ENCODE measurements at regions not wholly inside any gene's neighbourhood (a gene's known extent, or its start where the extent isn't known, plus 50 kb on each side); places are given as distances from the start of the nearest gene placed in this dataset.

DNA sequence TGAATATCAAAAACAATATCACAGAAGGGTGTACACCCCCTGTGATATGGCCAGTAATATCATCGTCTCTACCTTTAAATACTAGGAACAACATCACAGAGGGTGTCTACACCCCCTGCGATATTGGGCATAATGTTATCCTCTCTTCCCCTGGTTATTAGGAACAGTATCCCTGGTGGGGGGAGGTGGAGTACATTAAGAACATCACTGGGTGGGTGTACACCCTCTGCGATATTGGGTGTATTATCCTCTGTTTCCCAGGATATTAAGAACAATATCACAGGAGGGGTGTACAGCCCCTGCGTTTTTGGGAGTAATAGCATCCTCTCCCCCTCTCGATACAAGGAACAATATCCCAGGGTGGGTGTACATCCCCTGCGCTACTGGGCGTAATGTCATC is 1932.8 kb downstream of the SUCLG1 start:
- no peaks in the 10 kb centered on the region for H4K20me1 ChIP-seq (ENCODE audit: control insufficient read depth, insufficient read depth)
- H3K9ac ChIP-seq (ENCODE audit: control insufficient read depth, insufficient read depth, low read length): no peak overlapping the region
- BruUV-seq (replicated peaks): no TSS peak
- H3K36me3 ChIP-seq (ENCODE audit: control insufficient read depth in 2 of 2, insufficient read depth in 2 of 2, low read length in 1 of 2): no peaks in the 10 kb centered on the region
- no peak for ATAC-seq
- no peak overlapping the region for H2AFZ ChIP-seq (ENCODE audit: control insufficient read depth, low read depth, low read length)
- ChIA-PET SMC1A (ENCODE audit: uncharacterized antibody, unreplicated experiment) (no interaction called here), CTCF (no interaction called here), POLR2A (no interaction called here), RAD21 (ENCODE audit: unreplicated experiment) (no interaction called here)
- no peak for FAIRE-seq
- no peak overlapping the region for H3K4me2 ChIP-seq (ENCODE audit: control insufficient read depth, insufficient read depth)
- no peak for DNase-seq (ENCODE audit: low read depth, low spot score)
- in situ Hi-C loops (cut with MboI): no loop called here
- H3K9me3 ChIP-seq (replicated peaks; ENCODE audit: control insufficient read depth, insufficient read depth, low read length): no peaks in the 10 kb centered on the region
- H3K27me3 ChIP-seq (replicated peaks in 1 of 2; ENCODE audit: control insufficient read depth in 2 of 2, insufficient read depth in 2 of 2, low read length in 1 of 2): no peaks in the 10 kb centered on the region
- no peaks in the 10 kb centered on the region for H3K79me2 ChIP-seq (ENCODE audit: control insufficient read depth, insufficient read depth, low read length)
- WGBS (ENCODE audit: insufficient coverage, insufficient replicate concordance, low lambda C conversion rate, missing lambda C conversion rate): 56% methylated on average over 7 of the region's 7 CpGs
- no peaks in the 10 kb centered on the region for H3K4me1 ChIP-seq (ENCODE audit: control insufficient read depth, insufficient read depth, low read length)
- intact Hi-C loops (cut with micrococcal nuclease; ENCODE audit: unreplicated experiment): no loop called here
- H3K4me3 ChIP-seq: no peak overlapping the region
- no peak overlapping the region for H3K27ac ChIP-seq (ENCODE audit: control insufficient read depth, insufficient read depth)
- no peak for TF ChIP-seq SMARCA5 (IDR thresholded peaks at IDR 0.05)
- TF ChIP-seq CHD4 (IDR thresholded peaks at IDR 0.05): no peak
- TF ChIP-seq, protein P1, sequence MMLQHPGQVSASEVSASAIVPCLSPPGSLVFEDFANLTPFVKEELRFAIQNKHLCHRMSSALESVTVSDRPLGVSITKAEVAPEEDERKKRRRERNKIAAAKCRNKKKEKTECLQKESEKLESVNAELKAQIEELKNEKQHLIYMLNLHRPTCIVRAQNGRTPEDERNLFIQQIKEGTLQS (IDR thresholded peaks at IDR 0.05; ENCODE audit: borderline replicate concordance, extremely low read depth, low read depth, low read length): no peak
- no peak for TF ChIP-seq SP1 (IDR thresholded peaks at IDR 0.05; ENCODE audit: low read depth, low read length)

DNA sequence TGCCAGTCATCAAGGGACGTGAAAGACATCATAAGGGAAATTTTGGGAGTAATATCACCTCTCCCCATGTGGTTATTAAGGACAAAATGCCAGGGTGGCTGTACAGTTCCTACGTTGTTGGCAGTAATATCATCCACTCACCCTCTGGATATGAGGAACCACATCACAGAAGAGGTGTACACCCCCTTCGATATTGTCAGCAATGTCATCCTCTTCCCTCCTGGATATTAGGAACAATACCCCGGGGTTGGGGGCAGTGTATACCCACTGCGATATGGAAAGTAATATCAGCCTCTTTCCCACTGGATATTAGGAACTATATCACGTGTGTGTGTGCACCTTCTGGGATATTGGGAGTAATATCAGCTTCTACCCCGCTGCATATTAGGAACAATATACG is 1933.3 kb downstream of the SUCLG1 start:
- no peaks in the 10 kb centered on the region for H3K27me3 ChIP-seq (replicated peaks in 1 of 2; ENCODE audit: control insufficient read depth in 2 of 2, insufficient read depth in 2 of 2, low read length in 1 of 2)
- H3K9me3 ChIP-seq (replicated peaks; ENCODE audit: control insufficient read depth, insufficient read depth, low read length): no peaks in the 10 kb centered on the region
- H4K20me1 ChIP-seq (ENCODE audit: control insufficient read depth, insufficient read depth): no peaks in the 10 kb centered on the region
- H3K36me3 ChIP-seq (ENCODE audit: control insufficient read depth in 2 of 2, insufficient read depth in 2 of 2, low read length in 1 of 2): no peaks in the 10 kb centered on the region
- ATAC-seq (no peak), DNase-seq (ENCODE audit: low read depth, low spot score) (no peak), FAIRE-seq (no peak)
- in situ Hi-C loops (cut with MboI): no loop called here
- no peak overlapping the region for H2AFZ ChIP-seq (ENCODE audit: control insufficient read depth, low read depth, low read length)
- ChIA-PET RAD21 (ENCODE audit: unreplicated experiment) (no interaction called here), CTCF (no interaction called here), SMC1A (ENCODE audit: uncharacterized antibody, unreplicated experiment) (no interaction called here), POLR2A (no interaction called here)
- H3K27ac ChIP-seq (ENCODE audit: control insufficient read depth, insufficient read depth): no peak overlapping the region
- H3K4me3 ChIP-seq: no peak overlapping the region
- no peaks in the 10 kb centered on the region for H3K4me1 ChIP-seq (ENCODE audit: control insufficient read depth, insufficient read depth, low read length)
- intact Hi-C loops (cut with micrococcal nuclease; ENCODE audit: unreplicated experiment): no loop called here
- 27% methylated on average over 8 of the region's 8 CpGs for WGBS (ENCODE audit: insufficient coverage, insufficient replicate concordance, low lambda C conversion rate, missing lambda C conversion rate)
- no TSS peak for BruUV-seq (replicated peaks)
- H3K79me2 ChIP-seq (ENCODE audit: control insufficient read depth, insufficient read depth, low read length): no peaks in the 10 kb centered on the region
- no peak overlapping the region for H3K9ac ChIP-seq (ENCODE audit: control insufficient read depth, insufficient read depth, low read length)
- no peak overlapping the region for H3K4me2 ChIP-seq (ENCODE audit: control insufficient read depth, insufficient read depth)
- TF ChIP-seq NR2C1 (IDR thresholded peaks at IDR 0.05) (no peak), LARP7 (IDR thresholded peaks at IDR 0.05) (no peak), GATAD2B (conservative IDR thresholded peaks at IDR 0.05; ENCODE audit: low read depth) (no peak), NR2C2 (IDR thresholded peaks at IDR 0.05; ENCODE audit: borderline replicate concordance, control insufficient read depth, insufficient read length, low read depth) (no peak), MXI1 (IDR thresholded peaks at IDR 0.05; ENCODE audit: low read depth, low read length) (no peak), RBBP5 (conservative IDR thresholded peaks at IDR 0.05) (no peak), HDGF (IDR thresholded peaks at IDR 0.05) (no peak), PAX8 (IDR thresholded peaks at IDR 0.05) (no peak), NFXL1 (IDR thresholded peaks at IDR 0.05; ENCODE audit: borderline replicate concordance) (no peak)
- TF ChIP-seq, protein P2, sequence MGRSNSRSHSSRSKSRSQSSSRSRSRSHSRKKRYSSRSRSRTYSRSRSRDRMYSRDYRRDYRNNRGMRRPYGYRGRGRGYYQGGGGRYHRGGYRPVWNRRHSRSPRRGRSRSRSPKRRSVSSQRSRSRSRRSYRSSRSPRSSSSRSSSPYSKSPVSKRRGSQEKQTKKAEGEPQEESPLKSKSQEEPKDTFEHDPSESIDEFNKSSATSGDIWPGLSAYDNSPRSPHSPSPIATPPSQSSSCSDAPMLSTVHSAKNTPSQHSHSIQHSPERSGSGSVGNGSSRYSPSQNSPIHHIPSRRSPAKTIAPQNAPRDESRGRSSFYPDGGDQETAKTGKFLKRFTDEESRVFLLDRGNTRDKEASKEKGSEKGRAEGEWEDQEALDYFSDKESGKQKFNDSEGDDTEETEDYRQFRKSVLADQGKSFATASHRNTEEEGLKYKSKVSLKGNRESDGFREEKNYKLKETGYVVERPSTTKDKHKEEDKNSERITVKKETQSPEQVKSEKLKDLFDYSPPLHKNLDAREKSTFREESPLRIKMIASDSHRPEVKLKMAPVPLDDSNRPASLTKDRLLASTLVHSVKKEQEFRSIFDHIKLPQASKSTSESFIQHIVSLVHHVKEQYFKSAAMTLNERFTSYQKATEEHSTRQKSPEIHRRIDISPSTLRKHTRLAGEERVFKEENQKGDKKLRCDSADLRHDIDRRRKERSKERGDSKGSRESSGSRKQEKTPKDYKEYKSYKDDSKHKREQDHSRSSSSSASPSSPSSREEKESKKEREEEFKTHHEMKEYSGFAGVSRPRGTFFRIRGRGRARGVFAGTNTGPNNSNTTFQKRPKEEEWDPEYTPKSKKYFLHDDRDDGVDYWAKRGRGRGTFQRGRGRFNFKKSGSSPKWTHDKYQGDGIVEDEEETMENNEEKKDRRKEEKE (IDR thresholded peaks at IDR 0.05): no peak
- TF ChIP-seq, protein P3, sequence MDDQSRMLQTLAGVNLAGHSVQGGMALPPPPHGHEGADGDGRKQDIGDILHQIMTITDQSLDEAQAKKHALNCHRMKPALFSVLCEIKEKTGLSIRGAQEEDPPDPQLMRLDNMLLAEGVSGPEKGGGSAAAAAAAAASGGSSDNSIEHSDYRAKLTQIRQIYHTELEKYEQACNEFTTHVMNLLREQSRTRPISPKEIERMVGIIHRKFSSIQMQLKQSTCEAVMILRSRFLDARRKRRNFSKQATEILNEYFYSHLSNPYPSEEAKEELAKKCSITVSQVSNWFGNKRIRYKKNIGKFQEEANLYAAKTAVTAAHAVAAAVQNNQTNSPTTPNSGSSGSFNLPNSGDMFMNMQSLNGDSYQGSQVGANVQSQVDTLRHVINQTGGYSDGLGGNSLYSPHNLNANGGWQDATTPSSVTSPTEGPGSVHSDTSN (IDR thresholded peaks at IDR 0.05; ENCODE audit: insufficient replicate concordance, low read depth, low read length): no peak
